ENCODE measurements at regions not wholly inside any gene's neighbourhood (a gene's known extent, or its start where the extent isn't known, plus 50 kb on each side); places are given as distances from the start of the nearest gene placed in this dataset.
"Not testable (repeated sequence)": the region's sequence is repeated elsewhere in the genome, so short reads cannot be mapped to it uniquely, and the experiment has no call there.

- no peak for DNase-seq
These were observed 228.5 kb upstream of the NEBL start for GRCh38 chr10:21125471-21126228.

- no peak for DNase-seq
These were observed 225.8 kb upstream of the NEBL start for GRCh38 chr10:21122907-21123306.

- DNase-seq, result not testable (repeated sequence)
These were observed 224.7 kb upstream of the NEBL start for GRCh38 chr10:21121822-21122221.

GRCh38 chr10:21114683-21115082 lies 217.6 kb upstream of the NEBL start:
- no peak for DNase-seq

- no peak for DNase-seq
These were observed 213.2 kb upstream of the NEBL start for GRCh38 chr10:21110358-21110757.

- DNase-seq, result not testable (repeated sequence)
These were observed 209.8 kb upstream of the NEBL start for GRCh38 chr10:21106931-21107330.

GRCh38 chr10:21105331-21105730 lies 208.2 kb upstream of the NEBL start:
- DNase-seq, result not testable (repeated sequence)

- DNase-seq, result no peak
These were observed 203.9 kb upstream of the NEBL start for GRCh38 chr10:21100871-21101514.

GRCh38 chr10:21100190-21100589 lies 203.1 kb upstream of the NEBL start:
- no peak for DNase-seq

- DNase-seq, result no peak
These were observed 202.4 kb upstream of the NEBL start for GRCh38 chr10:21099291-21100062.

- DNase-seq, result no peak
These were observed 200.8 kb upstream of the NEBL start for GRCh38 chr10:21097926-21098355.

GRCh38 chr10:21095494-21096055 lies 198.5 kb upstream of the NEBL start:
- DNase-seq, result no peak

- DNase-seq, result no peak
These were observed 198.0 kb upstream of the NEBL start for GRCh38 chr10:21095073-21095472.

- DNase-seq, result no peak
These were observed 195.8 kb upstream of the NEBL start for GRCh38 chr10:21092683-21093524.

GRCh38 chr10:21090609-21091082 lies 193.5 kb upstream of the NEBL start:
- DNase-seq, result no peak

GRCh38 chr10:21087476-21087875 lies 190.4 kb upstream of the NEBL start:
- DNase-seq, result no peak

- DNase-seq, result no peak
These were observed 187.6 kb upstream of the NEBL start for GRCh38 chr10:21084700-21085099.

- peak; percentile 3 for DNase-seq
These were observed 186.8 kb upstream of the NEBL start for GRCh38 chr10:21083861-21084260.

GRCh38 chr10:21082206-21082605 lies 185.1 kb upstream of the NEBL start:
- DNase-seq, result no peak

GRCh38 chr10:21080261-21080660 lies 183.2 kb upstream of the NEBL start:
- no peak for DNase-seq

GRCh38 chr10:21079330-21079658 lies 182.2 kb upstream of the NEBL start:
- DNase-seq, result no peak
